SKM-1 (cell line): ENCODE measurements at regions not wholly inside any gene's neighbourhood (a gene's known extent, or its start where the extent isn't known, plus 50 kb on each side); places are given as distances from the start of the nearest gene placed in this dataset.
"Not testable (repeated sequence)": the region's sequence is repeated elsewhere in the genome, so short reads cannot be mapped to it uniquely, and the experiment has no call there.

Experiments used
- DNase-seq: peaks from one replicate; lab custom pipeline; 2025; ENCODE audit not compliant: unreplicated experiment; lab: John Stamatoyannopoulos, UW

- not testable (repeated sequence) for DNase-seq
These were observed 112.2 kb upstream of the FOXD4L5 start for GRCh38 chr9:65397226-65397625.

DNA sequence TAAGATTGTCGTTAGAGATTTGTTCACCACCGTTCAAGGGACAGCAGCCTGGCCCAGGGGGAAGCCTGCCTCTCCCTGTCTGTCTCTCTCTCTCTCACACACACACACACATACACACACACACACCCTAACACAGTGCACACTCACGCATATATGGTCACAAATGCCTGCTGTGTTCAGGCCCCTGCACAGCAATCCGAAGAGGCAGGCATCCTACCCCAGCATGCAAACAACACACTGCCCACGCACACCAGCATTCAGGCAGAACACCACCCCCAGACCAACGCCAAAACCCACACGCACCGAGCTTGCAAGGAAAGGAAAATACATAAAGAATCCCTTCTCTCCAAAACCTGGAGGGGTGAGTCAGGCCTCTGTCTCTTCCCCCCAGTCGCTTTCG is 111.6 kb upstream of the FOXD4L5 start:
- DNase-seq: not testable (repeated sequence)

DNA sequence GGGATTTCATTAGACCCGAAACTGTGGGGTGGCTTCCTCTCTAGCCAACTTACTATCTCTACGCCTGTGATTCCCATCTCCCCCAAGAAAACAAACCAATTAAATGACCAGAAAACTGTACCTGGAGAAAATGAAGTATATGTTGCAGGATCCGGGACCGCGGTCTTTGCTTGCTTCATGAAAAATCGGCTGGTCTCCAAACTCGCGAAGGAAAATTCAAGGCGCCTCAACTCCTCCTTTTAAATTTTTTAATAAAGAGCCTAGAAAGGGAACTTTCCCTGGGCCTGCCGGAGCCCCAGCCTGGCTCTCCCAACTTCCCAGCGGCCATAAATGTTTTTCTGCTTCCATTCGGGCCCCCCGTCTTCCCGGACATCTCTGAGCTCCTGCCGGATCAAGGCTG is 110.8 kb upstream of the FOXD4L5 start:
- not testable (repeated sequence) for DNase-seq

GRCh38 chr9:65395121-65395520 is 110.1 kb upstream of the FOXD4L5 start:
- DNase-seq: not testable (repeated sequence)

DNA sequence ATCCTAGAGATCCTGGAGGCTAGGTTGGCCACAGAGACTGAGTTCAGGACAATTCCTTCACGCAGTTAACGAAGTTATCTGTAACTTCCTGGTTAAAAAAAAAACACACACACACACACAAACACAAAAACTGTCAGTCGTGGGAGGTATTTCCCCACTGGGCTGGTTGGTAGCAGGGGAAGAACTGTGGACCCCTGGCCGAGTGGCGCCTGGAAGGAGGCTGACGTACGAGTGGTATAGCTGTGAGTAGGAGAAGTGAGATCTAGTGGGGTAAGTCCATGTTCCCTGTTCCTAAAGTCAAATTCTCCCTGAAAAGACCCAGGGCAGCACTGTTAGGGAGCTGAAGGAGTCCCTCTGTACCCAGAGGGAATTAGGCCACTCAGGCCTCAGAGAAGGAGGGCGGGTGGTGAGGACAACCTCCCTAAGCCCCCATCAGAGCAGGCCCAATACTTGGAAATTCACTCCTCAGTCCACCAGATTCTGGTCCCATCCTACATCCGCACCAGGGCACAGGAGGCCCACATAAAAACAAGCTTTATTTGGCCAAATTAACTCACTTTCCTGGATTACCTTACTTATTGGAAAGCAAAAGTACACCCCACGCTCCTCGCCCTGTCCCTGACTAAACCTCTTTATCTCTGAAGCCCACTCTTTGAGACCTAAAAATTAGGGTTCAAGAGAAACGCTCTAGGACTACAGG is 108.3 kb upstream of the FOXD4L5 start:
- not testable (repeated sequence) for DNase-seq

DNA sequence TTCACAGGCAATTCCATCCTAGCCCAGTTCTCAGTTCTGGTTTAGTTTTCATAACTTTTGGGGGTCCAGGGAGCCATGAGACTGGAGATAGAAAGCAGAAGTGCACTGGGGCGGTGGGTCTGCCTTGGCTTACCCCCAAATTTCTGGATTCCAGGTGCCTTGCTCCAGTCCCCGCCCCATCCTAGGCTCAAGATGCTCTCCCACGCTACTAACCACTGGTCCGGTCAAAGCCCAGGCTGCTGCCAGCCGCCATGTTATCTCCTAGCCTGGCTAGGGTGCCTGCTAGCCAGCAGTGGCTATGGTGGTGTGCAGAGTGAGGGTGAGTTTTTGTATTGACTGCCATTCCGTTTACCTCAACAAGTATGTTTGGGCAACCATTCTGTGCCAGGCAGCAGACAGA is 107.6 kb upstream of the FOXD4L5 start:
- not testable (repeated sequence) for DNase-seq

GRCh38 chr9:65389710-65390109 is 104.7 kb upstream of the FOXD4L5 start:
- not testable (repeated sequence) for DNase-seq

GRCh38 chr9:65389216-65389615 is 104.2 kb upstream of the FOXD4L5 start:
- not testable (repeated sequence) for DNase-seq

- DNase-seq: not testable (repeated sequence)
These were observed 101.7 kb upstream of the FOXD4L5 start for GRCh38 chr9:65386699-65387098.

DNA sequence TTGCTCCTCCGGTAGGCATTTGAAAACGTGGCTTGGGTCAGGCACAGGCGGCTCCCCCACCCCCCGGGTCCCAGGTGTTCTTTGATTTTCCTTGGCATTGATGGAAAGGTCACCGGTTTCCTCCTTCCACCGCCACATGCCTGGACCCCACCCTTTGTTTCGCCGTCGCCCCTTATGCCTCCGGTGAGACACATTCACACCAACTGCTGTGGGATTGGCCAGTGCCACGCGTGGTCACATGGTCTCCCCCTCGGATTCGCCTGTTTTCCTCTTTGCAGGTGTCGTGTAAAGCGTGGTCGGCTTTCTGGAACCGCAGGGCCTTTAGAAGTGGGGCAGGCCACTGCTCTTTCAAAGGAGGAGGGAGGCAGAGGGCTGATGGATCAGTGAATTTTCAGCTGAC is 101.2 kb upstream of the FOXD4L5 start:
- DNase-seq: not testable (repeated sequence)

DNA sequence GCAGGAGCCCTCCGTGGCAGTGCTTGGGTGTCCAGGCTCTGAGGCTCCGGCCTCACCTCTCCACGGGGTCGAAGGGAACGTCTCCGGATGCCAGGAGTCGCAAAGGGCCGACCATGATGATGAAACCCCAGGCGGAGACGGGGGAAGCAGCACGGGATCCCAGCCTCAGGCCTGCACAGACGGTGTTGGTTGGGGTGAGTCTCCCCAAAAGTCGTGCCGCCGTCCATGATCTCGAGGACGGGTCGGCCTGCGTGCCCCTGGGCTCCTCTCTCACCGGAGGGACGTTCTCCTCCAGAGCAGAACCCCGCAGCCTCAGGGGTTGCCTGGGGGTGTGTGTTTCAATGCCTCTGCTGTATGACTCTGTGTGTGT is 100.6 kb upstream of the FOXD4L5 start:
- DNase-seq: not testable (repeated sequence)

- not testable (repeated sequence) for DNase-seq
These were observed 100.0 kb upstream of the FOXD4L5 start for GRCh38 chr9:65384759-65385654.

GRCh38 chr9:65384066-65384465 is 99.1 kb upstream of the FOXD4L5 start:
- DNase-seq: not testable (repeated sequence)

DNA sequence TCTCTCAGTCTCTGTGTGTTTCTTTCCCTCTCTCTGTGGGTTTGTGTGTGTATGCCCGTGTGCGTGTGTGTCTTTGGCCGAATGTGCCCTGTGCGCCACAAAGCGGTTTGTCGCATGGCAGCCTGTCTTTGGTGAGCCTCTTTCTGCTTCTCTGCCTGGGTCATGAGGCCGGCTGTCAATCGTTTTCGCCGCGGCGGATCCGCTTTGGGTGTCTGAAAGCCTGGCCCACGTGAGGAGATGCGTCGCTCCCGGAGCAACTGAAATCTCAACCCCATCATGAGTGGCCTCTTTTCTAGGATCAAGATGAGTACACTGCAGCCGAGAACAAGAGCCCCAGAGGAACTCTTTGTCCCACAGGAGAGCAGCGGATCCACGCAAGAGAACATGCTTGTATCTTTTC is 98.6 kb upstream of the FOXD4L5 start:
- not testable (repeated sequence) for DNase-seq

DNA sequence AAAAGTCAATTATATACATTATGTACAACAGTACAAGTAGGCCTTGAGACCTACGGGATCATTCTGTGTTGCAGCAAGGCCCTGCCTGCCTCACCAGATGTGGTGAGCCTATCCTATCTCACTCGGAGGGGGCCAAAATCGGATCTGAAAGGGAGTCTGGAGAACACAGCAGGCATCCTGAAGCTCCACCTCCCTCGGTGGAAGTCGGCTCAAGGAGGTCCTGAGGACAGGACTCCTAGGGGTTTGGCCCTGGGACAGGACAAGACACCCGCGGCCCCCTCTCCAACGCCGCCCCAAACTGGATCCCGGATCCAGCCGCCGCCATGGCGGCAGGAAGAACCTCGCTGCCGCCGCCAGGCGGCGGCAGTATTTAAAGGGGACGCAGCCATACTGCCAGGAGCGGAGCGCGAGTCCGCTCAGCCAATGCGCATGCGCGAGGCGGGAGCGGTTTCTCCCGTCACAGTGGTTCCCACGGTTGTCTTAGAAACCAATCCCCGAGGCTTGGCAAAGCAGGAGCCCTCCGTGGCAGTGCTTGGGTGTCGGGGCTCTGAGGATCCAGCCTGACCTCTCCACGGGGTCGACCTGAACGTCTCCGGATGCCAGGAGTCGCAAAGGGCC is 97.8 kb upstream of the FOXD4L5 start:
- DNase-seq: not testable (repeated sequence)
